Upper lobe of left lung (tissue), 4 donors: ENCODE measurements at regions not wholly inside any gene's neighbourhood (a gene's known extent, or its start where the extent isn't known, plus 50 kb on each side); places are given as distances from the start of the nearest gene placed in this dataset.

Experiments
- CTCF ChIP-seq, 6 experiments: fragments of 450-650 bp in 4 of 6; fragments of 200-600 bp in 2 of 6; sonication (generic) in 2 of 6; IDR thresholded peaks; one replicate each; pipeline ENCODE4 v1.5.1; 2016 to 2019; ENCODE audit warnings: antibody characterized with exemption in 6 of 6
- POLR2AphosphoS5 ChIP-seq, 2 donors: sonication (generic); formaldehyde crosslinking; IDR thresholded peaks; one replicate each; pipeline ENCODE4 v1.5.1; 2017; ENCODE audit warnings: antibody characterized with exemption in 2 of 2

GRCh38 chr9:88672874-88673689 lies 138.1 kb downstream of the NXNL2 start:
- no peak for TF ChIP-seq CTCF (IDR thresholded peaks at IDR 0.05)
- TF ChIP-seq POLR2AphosphoS5 (IDR thresholded peaks at IDR 0.05), result no peak
